BE2C (cell line): ENCODE measurements at regions not wholly inside any gene's neighbourhood (a gene's known extent, or its start where the extent isn't known, plus 50 kb on each side); places are given as distances from the start of the nearest gene placed in this dataset.

ENCODE experiments used
- DNase-seq: peaks from one replicate; pipeline ENCODE4 v3.0.0-alpha.2; 2020
- H3K27me3 ChIP-seq: fragments of 250-450 bp; sonication (Bioruptor Pico); 2 replicates; pipeline ENCODE4 v1.5.1; 2020; ENCODE audit warnings: mild to moderate bottlenecking
- H3K36me3 ChIP-seq: fragments of 250-450 bp; sonication (Bioruptor Pico); 2 replicates; pipeline ENCODE4 v1.5.1; 2020; ENCODE audit warnings: mild to moderate bottlenecking
- H3K4me1 ChIP-seq: fragments of 250-450 bp; sonication (Bioruptor Pico); 2 replicates; pipeline ENCODE4 v1.5.1; 2020
- H3K4me3 ChIP-seq: 2 replicates; pipeline ENCODE4 v1.5.1; 2011; ENCODE audit warnings: low read depth, low read length
- H3K9me3 ChIP-seq: fragments of 250-450 bp; sonication (Bioruptor Pico); 2 replicates; pipeline ENCODE4 v1.5.1; 2020
- CTCF ChIP-seq: IDR thresholded peaks from 2 replicates; pipeline ENCODE4 v1.5.1; 2012; ENCODE audit warnings: mild to moderate bottlenecking, low read depth, low read length

GRCh38 chr9:73528926-73529325, 377.3 kb downstream of the ANXA1 start:
- TF ChIP-seq CTCF: no peak

GRCh38 chr9:73529666-73530065, 378.0 kb downstream of the ANXA1 start:
- Histone ChIP-seq H3K4me3 (no peak overlapping the region), H3K9me3 (no peaks in the 10 kb centered on the region), H3K4me1 (no peaks in the 10 kb centered on the region), H3K27me3 (no peaks in the 10 kb centered on the region), H3K36me3 (no peaks in the 10 kb centered on the region)
- DNase-seq: no peak
- no peak for TF ChIP-seq CTCF

More at GRCh38 chr9:73528926-73529325, 377.3 kb downstream of the ANXA1 start:
- DNase-seq: no peak
- no peak overlapping the region for H3K4me3 ChIP-seq
- H3K27me3 ChIP-seq: no peaks in the 10 kb centered on the region
- no peaks in the 10 kb centered on the region for H3K36me3 ChIP-seq
- H3K9me3 ChIP-seq: no peaks in the 10 kb centered on the region
- H3K4me1 ChIP-seq: no peaks in the 10 kb centered on the region

- TF ChIP-seq CTCF: no peak
- no peak for DNase-seq
- Histone ChIP-seq H3K27me3 (no peaks in the 10 kb centered on the region), H3K9me3 (no peaks in the 10 kb centered on the region), H3K4me1 (no peaks in the 10 kb centered on the region), H3K36me3 (no peaks in the 10 kb centered on the region), H3K4me3 (no peak overlapping the region)
Measured at GRCh38 chr9:73531051-73531532, 379.4 kb downstream of the ANXA1 start.

DNA sequence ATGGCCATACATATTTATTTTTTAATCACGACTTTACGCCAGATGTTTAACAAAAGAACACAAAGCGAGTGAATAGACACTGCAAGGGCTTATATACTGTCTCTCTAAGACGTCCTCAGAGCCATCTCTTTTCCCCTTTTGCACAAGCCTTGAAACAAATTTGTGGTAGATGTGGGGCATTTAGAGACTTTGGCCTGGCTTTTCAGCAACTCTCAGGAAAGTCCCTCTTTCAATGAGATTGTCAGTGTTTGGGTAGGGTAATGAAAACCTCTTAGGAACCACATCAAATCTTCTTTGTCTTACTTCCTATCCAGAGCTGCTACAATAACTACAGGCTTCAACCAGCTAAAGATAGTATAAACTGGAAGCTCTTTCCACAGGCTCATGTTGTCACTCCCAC, 380.0 kb downstream of the ANXA1 start:
- H3K36me3 ChIP-seq: no peaks in the 10 kb centered on the region
- H3K27me3 ChIP-seq: no peaks in the 10 kb centered on the region
- no peaks in the 10 kb centered on the region for H3K9me3 ChIP-seq
- no peaks in the 10 kb centered on the region for H3K4me1 ChIP-seq
- H3K4me3 ChIP-seq: no peak overlapping the region
- no peak for TF ChIP-seq CTCF
- no peak for DNase-seq

DNA sequence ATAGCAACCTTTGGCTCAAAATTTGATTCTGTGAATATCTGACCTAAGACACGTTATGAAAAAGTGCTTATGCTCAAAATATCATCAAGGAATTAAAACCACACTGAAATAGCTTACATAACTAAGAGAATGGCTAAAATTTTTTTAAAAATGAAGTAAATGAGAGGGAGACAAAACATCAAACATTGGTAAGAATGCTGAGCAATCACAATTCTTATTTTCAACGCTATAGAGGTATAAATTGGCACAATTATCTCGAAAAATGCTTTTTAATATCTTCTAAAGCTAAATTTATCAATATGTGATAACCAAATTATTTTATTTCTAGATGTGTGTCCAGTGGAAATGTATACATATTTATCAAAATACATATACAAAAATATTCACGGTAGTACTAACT, 381.3 kb downstream of the ANXA1 start:
- no peaks in the 10 kb centered on the region for H3K27me3 ChIP-seq
- H3K36me3 ChIP-seq: no peaks in the 10 kb centered on the region
- no peak for TF ChIP-seq CTCF
- H3K9me3 ChIP-seq: no peaks in the 10 kb centered on the region
- no peak for DNase-seq
- no peaks in the 10 kb centered on the region for H3K4me1 ChIP-seq
- no peak overlapping the region for H3K4me3 ChIP-seq

DNA sequence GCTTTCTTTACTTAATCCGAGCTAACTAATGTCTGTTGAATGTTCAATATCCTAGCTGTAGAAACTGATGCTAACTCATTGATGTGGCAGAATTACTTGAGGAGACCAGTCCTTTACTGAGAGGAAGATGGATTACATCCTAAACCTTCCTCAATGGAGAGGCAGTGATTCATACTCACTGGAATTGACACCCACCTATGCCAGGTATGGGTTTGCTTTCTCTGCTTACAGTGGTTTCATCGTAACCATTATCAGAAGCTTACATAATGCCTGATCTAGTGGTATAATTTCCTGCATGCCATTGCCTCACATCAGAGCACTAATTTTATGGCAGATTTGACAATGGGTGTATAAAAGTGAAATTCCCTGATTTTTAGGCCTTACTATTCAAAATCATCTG, 384.7 kb downstream of the ANXA1 start:
- TF ChIP-seq CTCF: no peak

More for the DNA sequence above, 384.7 kb downstream of the ANXA1 start:
- Histone ChIP-seq H3K27me3 (no peaks in the 10 kb centered on the region), H3K9me3 (no peaks in the 10 kb centered on the region), H3K36me3 (no peaks in the 10 kb centered on the region), H3K4me1 (no peaks in the 10 kb centered on the region), H3K4me3 (no peak overlapping the region)
- no peak for DNase-seq
